HG02970 (cell line): ENCODE measurements at regions not wholly inside any gene's neighbourhood (a gene's known extent, or its start where the extent isn't known, plus 50 kb on each side); places are given as distances from the start of the nearest gene placed in this dataset.
A peak's percentile ranks its signal among the peaks of the same experiment; 100 is the strongest.
"Not testable (repeated sequence)": the region's sequence is repeated elsewhere in the genome, so short reads cannot be mapped to it uniquely, and the experiment has no call there.

ENCODE experiments used
- ATAC-seq: cut with Tn5 transposase; IDR thresholded peaks from one replicate; pipeline ENCODE4 v1.9.1; 2021; ENCODE audit warnings: mild to moderate bottlenecking, moderate library complexity, moderate number of reproducible peaks; ENCODE audit not compliant: unreplicated experiment, low FRiP score

- ATAC-seq = no peak
Observed at GRCh38 chr3:15851735-15852134, 54.0 kb upstream of the ANKRD28 start.

- peak; percentile 53 for ATAC-seq
Observed at GRCh38 chr3:15858547-15859506, 61.0 kb upstream of the ANKRD28 start.

GRCh38 chr3:15859507-15860013 is 61.8 kb upstream of the ANKRD28 start:
- peak; percentile 70 for ATAC-seq

- peak; percentile 42 for ATAC-seq
Observed at GRCh38 chr3:15860014-15860934, 62.5 kb upstream of the ANKRD28 start.

GRCh38 chr3:15861163-15861562 is 63.4 kb upstream of the ANKRD28 start:
- ATAC-seq = no peak

- no peak for ATAC-seq
Observed at GRCh38 chr3:15872807-15873206, 75.0 kb upstream of the ANKRD28 start.

- no peak for ATAC-seq
Observed at GRCh38 chr3:15873415-15873814, 75.6 kb upstream of the ANKRD28 start.

GRCh38 chr3:15875016-15875689 is 77.4 kb upstream of the ANKRD28 start:
- no peak for ATAC-seq

GRCh38 chr3:15876669-15877068 is 78.9 kb upstream of the ANKRD28 start:
- no peak for ATAC-seq

- ATAC-seq = no peak
Observed at GRCh38 chr3:15877813-15878212, 80.0 kb upstream of the ANKRD28 start.

GRCh38 chr3:15879787-15880186 is 82.0 kb upstream of the ANKRD28 start:
- not testable (repeated sequence) for ATAC-seq

GRCh38 chr3:15882577-15882976 is 84.8 kb upstream of the ANKRD28 start:
- ATAC-seq = no peak

GRCh38 chr3:15884132-15884531 is 86.4 kb upstream of the ANKRD28 start:
- no peak for ATAC-seq

- no peak for ATAC-seq
Observed at GRCh38 chr3:15886521-15886920, 88.7 kb upstream of the ANKRD28 start.

GRCh38 chr3:15887261-15887660 is 89.5 kb upstream of the ANKRD28 start:
- no peak for ATAC-seq

GRCh38 chr3:15889936-15890335 is 92.2 kb upstream of the ANKRD28 start:
- ATAC-seq = no peak

GRCh38 chr3:15892311-15893227 is 94.8 kb upstream of the ANKRD28 start:
- ATAC-seq = no peak

GRCh38 chr3:15894382-15894781 is 96.6 kb upstream of the ANKRD28 start:
- ATAC-seq = no peak

GRCh38 chr3:15896500-15896899 is 98.7 kb upstream of the ANKRD28 start:
- no peak for ATAC-seq
